ENCODE measurements at regions not wholly inside any gene's neighbourhood (a gene's known extent, or its start where the extent isn't known, plus 50 kb on each side); places are given as distances from the start of the nearest gene placed in this dataset.

- DNase-seq (ENCODE audit: low read depth), result no peak
Observed at GRCh38 chr18:78624646-78625279, 354.9 kb upstream of the SALL3 start.

GRCh38 chr18:78625847-78626246, 353.8 kb upstream of the SALL3 start:
- no peak for DNase-seq (ENCODE audit: low read depth)

- no peak for DNase-seq (ENCODE audit: low read depth)
Observed at GRCh38 chr18:78627551-78628346, 351.9 kb upstream of the SALL3 start.

- DNase-seq (ENCODE audit: low read depth), result no peak
Observed at GRCh38 chr18:78629426-78629825, 350.2 kb upstream of the SALL3 start.

GRCh38 chr18:78630356-78630755, 349.3 kb upstream of the SALL3 start:
- no peak for DNase-seq (ENCODE audit: low read depth)

GRCh38 chr18:78630981-78631510, 348.6 kb upstream of the SALL3 start:
- no peak for DNase-seq (ENCODE audit: low read depth)

GRCh38 chr18:78632111-78632541, 347.5 kb upstream of the SALL3 start:
- DNase-seq (ENCODE audit: low read depth), result peak; percentile 93

GRCh38 chr18:78634061-78634696, 345.4 kb upstream of the SALL3 start:
- DNase-seq (ENCODE audit: low read depth), result no peak

- DNase-seq (ENCODE audit: low read depth), result no peak
Observed at GRCh38 chr18:78635093-78635800, 344.4 kb upstream of the SALL3 start.

GRCh38 chr18:78636260-78636659, 343.4 kb upstream of the SALL3 start:
- no peak for DNase-seq (ENCODE audit: low read depth)

GRCh38 chr18:78637442-78638402, 341.9 kb upstream of the SALL3 start:
- no peak for DNase-seq (ENCODE audit: low read depth)

GRCh38 chr18:78639006-78639950, 340.3 kb upstream of the SALL3 start:
- no peak for DNase-seq (ENCODE audit: low read depth)

- peak; percentile 22 for DNase-seq (ENCODE audit: low read depth)
Observed at GRCh38 chr18:78640246-78640995, 339.2 kb upstream of the SALL3 start.

GRCh38 chr18:78641689-78642231, 337.9 kb upstream of the SALL3 start:
- no peak for DNase-seq (ENCODE audit: low read depth)

- DNase-seq (ENCODE audit: low read depth), result no peak
Observed at GRCh38 chr18:78642296-78642951, 337.2 kb upstream of the SALL3 start.

- DNase-seq (ENCODE audit: low read depth), result no peak
Observed at GRCh38 chr18:78643004-78643403, 336.6 kb upstream of the SALL3 start.

GRCh38 chr18:78643981-78644380, 335.6 kb upstream of the SALL3 start:
- DNase-seq (ENCODE audit: low read depth), result no peak

- DNase-seq (ENCODE audit: low read depth), result no peak
Observed at GRCh38 chr18:78645216-78645615, 334.4 kb upstream of the SALL3 start.

All from Daoy (cell line).